AG09309 (cell line): ENCODE measurements at regions not wholly inside any gene's neighbourhood (a gene's known extent, or its start where the extent isn't known, plus 50 kb on each side); places are given as distances from the start of the nearest gene placed in this dataset.

Source experiments
- DNase-seq: peaks from one replicate; pipeline ENCODE4 v3.0.0-alpha.2; 2010; ENCODE audit warnings: low read depth
- H3K4me3 ChIP-seq: 2 replicates; pipeline ENCODE4 v1.5.1; 2011; ENCODE audit warnings: mild to moderate bottlenecking, low read depth, low read length, moderate library complexity; ENCODE audit not compliant: control insufficient read depth
- CTCF ChIP-seq: IDR thresholded peaks from 2 replicates; pipeline ENCODE4 v1.5.1; 2011; ENCODE audit warnings: mild to moderate bottlenecking, low read depth, low read length, inconsistent platforms; ENCODE audit not compliant: insufficient read depth, control insufficient read depth; ENCODE audit errors: missing control alignments

GRCh38 chr2:239696559-239697207 is 295.9 kb upstream of the HDAC4 start:
- no peak for TF ChIP-seq CTCF
- H3K4me3 ChIP-seq: no peak overlapping the region
- no peak for DNase-seq

GRCh38 chr2:239695728-239696240 is 295.0 kb upstream of the HDAC4 start:
- no peak overlapping the region for H3K4me3 ChIP-seq
- DNase-seq: no peak
- TF ChIP-seq CTCF: no peak

- no peak overlapping the region for H3K4me3 ChIP-seq
- DNase-seq: no peak
- TF ChIP-seq CTCF: no peak
These were observed 294.4 kb upstream of the HDAC4 start for GRCh38 chr2:239695106-239695727.

- no peak for TF ChIP-seq CTCF
These were observed 293.7 kb upstream of the HDAC4 start for GRCh38 chr2:239694487-239694886.

GRCh38 chr2:239693761-239694415 is 293.1 kb upstream of the HDAC4 start:
- TF ChIP-seq CTCF: no peak
- H3K4me3 ChIP-seq: no peak overlapping the region
- no peak for DNase-seq

More at GRCh38 chr2:239694487-239694886, 293.7 kb upstream of the HDAC4 start:
- DNase-seq: no peak
- no peak overlapping the region for H3K4me3 ChIP-seq

DNA sequence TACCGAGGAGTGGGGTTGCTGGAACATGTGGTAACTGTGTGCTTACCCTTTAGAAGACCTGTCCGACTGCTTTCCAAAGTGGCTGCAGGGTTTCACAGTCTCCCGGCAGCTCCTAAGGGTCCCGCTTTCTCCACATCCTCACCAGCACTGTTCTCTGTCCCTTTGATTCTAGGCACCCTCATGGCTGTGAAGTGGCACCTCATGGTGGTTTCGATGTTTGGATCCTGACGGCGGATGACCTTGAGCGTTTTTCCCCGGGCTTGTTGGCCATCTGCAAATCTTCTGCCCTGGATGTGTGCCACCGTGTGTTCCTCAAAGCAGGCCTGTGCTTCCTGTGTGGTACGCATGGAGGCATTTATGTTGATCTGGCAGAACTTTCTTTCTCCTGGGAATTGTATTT is 292.5 kb upstream of the HDAC4 start:
- TF ChIP-seq CTCF: no peak

More for the DNA sequence above, 292.5 kb upstream of the HDAC4 start:
- no peak for DNase-seq
- H3K4me3 ChIP-seq: no peak overlapping the region
